ENCODE measurements at regions not wholly inside any gene's neighbourhood (a gene's known extent, or its start where the extent isn't known, plus 50 kb on each side); places are given as distances from the start of the nearest gene placed in this dataset.

DNA sequence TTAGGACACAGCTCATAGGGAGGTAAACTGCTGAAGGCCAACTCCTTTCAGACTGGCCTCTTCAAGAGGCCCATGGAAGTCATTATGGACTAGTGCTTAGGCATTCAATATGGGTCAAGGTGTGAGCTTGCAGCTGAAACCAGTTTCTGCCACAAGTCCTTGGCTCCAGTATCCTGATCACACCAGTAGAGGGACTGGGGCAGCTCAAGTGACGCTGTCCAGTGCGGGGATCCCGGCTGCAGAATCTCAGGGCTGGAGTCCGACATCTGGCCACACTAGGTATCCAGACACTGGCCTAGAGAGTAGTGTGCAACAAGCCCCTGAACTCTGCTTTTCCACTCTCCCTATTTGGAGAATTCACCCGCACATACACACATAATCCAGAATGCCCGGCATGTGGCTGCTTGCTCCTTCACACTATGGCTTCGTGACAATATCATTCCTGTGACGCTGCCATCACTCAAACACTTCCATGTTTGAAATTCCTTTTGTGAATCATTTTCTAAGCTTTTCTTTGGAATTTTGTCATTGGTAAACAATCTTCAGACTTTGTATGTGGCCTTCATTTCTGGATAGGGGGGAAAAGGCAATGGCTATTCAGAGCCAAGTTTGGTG is 425.1 kb downstream of the EFNB2 start:
- no peak for TF ChIP-seq ZNF274 (IDR thresholded peaks at IDR 0.05; ENCODE audit: low read length)
- TF ChIP-seq ZNF274 (tag by site-specific recombination; IDR thresholded peaks at IDR 0.05; ENCODE audit: borderline replicate concordance), result no peak
- TF ChIP-seq, protein P1, sequence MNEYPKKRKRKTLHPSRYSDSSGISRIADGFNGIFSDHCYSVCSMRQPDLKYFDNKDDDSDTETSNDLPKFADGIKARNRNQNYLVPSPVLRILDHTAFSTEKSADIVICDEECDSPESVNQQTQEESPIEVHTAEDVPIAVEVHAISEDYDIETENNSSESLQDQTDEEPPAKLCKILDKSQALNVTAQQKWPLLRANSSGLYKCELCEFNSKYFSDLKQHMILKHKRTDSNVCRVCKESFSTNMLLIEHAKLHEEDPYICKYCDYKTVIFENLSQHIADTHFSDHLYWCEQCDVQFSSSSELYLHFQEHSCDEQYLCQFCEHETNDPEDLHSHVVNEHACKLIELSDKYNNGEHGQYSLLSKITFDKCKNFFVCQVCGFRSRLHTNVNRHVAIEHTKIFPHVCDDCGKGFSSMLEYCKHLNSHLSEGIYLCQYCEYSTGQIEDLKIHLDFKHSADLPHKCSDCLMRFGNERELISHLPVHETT (tag by site-specific recombination; IDR thresholded peaks at IDR 0.05), result no peak
- TF ChIP-seq, protein P2, sequence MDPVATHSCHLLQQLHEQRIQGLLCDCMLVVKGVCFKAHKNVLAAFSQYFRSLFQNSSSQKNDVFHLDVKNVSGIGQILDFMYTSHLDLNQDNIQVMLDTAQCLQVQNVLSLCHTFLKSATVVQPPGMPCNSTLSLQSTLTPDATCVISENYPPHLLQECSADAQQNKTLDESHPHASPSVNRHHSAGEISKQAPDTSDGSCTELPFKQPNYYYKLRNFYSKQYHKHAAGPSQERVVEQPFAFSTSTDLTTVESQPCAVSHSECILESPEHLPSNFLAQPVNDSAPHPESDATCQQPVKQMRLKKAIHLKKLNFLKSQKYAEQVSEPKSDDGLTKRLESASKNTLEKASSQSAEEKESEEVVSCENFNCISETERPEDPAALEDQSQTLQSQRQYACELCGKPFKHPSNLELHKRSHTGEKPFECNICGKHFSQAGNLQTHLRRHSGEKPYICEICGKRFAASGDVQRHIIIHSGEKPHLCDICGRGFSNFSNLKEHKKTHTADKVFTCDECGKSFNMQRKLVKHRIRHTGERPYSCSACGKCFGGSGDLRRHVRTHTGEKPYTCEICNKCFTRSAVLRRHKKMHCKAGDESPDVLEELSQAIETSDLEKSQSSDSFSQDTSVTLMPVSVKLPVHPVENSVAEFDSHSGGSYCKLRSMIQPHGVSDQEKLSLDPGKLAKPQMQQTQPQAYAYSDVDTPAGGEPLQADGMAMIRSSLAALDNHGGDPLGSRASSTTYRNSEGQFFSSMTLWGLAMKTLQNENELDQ (tag by site-specific recombination; IDR thresholded peaks at IDR 0.05; ENCODE audit: low read depth), result no peak
- TF ChIP-seq, protein P3, sequence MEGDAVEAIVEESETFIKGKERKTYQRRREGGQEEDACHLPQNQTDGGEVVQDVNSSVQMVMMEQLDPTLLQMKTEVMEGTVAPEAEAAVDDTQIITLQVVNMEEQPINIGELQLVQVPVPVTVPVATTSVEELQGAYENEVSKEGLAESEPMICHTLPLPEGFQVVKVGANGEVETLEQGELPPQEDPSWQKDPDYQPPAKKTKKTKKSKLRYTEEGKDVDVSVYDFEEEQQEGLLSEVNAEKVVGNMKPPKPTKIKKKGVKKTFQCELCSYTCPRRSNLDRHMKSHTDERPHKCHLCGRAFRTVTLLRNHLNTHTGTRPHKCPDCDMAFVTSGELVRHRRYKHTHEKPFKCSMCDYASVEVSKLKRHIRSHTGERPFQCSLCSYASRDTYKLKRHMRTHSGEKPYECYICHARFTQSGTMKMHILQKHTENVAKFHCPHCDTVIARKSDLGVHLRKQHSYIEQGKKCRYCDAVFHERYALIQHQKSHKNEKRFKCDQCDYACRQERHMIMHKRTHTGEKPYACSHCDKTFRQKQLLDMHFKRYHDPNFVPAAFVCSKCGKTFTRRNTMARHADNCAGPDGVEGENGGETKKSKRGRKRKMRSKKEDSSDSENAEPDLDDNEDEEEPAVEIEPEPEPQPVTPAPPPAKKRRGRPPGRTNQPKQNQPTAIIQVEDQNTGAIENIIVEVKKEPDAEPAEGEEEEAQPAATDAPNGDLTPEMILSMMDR (tag by site-specific recombination; IDR thresholded peaks at IDR 0.05), result no peak
